ENCODE measurements at regions not wholly inside any gene's neighbourhood (a gene's known extent, or its start where the extent isn't known, plus 50 kb on each side); places are given as distances from the start of the nearest gene placed in this dataset.

DNA sequence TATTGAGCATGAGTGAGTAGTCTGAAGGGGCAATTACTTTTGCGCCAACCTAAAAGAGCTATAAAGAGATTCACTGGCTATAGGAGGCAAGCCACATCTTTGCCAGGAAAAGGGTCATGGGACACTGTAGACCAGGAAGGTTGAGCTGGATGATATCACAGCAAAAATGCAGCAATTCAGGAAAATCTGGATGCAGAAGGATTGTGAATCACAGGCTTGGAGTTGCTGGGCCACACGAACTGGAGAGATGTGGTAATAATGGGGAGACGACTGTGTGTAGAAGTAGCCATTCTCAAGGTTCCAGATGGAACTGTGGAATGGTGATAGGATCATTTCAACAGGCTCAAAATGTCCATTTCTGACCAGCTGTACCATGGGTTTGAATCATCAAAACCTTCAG, 151.4 kb upstream of the DAAM1 start:
- ChIA-PET POLR2A (no interaction called here), CTCF (interaction anchor here (0.9 to 1.4 kb wide), 2 partner anchors 9 to 18 kb away, joined by 3 to 6 read pairs; no protein-coding TSS in a partner anchor)
- 64% methylated on average over 3 of the region's 3 CpGs for WGBS (ENCODE audit: low lambda C conversion rate)

More for the DNA sequence above, 151.4 kb upstream of the DAAM1 start:
- Histone ChIP-seq H3K9me2 (no peaks in the 10 kb centered on the region), H3K9me3 (no peaks in the 10 kb centered on the region), H3K4me1 (ENCODE audit: control insufficient read depth in 1 of 2, insufficient read depth in 2 of 2, low read depth in 1 of 2, low read length in 1 of 2) (no peaks in the 10 kb centered on the region; a peak in 1 of 4 replicates), H3K4me2 (no peak overlapping the region), H3K27me3 (ENCODE audit: insufficient read depth) (no peaks in the 10 kb centered on the region), H3K36me3 (replicated peaks in 1 of 2; ENCODE audit: control insufficient read depth in 1 of 2, insufficient read depth in 2 of 2, low read length in 1 of 2) (no peaks in the 10 kb centered on the region), H3F3A (replicated peaks; ENCODE audit: insufficient read depth) (peaks cover 3% of the 10 kb centered on the region), H3K9ac (no peak overlapping the region), H2AFZ (ENCODE audit: low read depth) (no peak overlapping the region), H3K79me2 (ENCODE audit: insufficient read depth) (no peaks in the 10 kb centered on the region), H4K20me1 (ENCODE audit: insufficient read depth) (no peaks in the 10 kb centered on the region), H3K27ac (ENCODE audit: low read depth in 2 of 2, low read length in 1 of 2) (no peak overlapping the region), H3K4me3 (ENCODE audit: low read depth in 2 of 2, low read length in 1 of 2) (no peak overlapping the region)
- no peak for TF ChIP-seq CTCF (IDR thresholded peaks at IDR 0.05)
- TF ChIP-seq USF2 (IDR thresholded peaks at IDR 0.05; ENCODE audit: borderline replicate concordance, low read depth, low read length) = no peak
- no peak for TF ChIP-seq SMC3 (IDR thresholded peaks at IDR 0.05; ENCODE audit: low read depth, low read length)
- no peak for TF ChIP-seq EZH2phosphoT487 (IDR thresholded peaks at IDR 0.05; ENCODE audit: borderline replicate concordance, low read depth)
- TF ChIP-seq TCF12 (IDR thresholded peaks at IDR 0.05) = no peak
- no peak for TF ChIP-seq RAD21 (IDR thresholded peaks at IDR 0.05; ENCODE audit: low read length)
- no peak for TF ChIP-seq POLR2AphosphoS5 (IDR thresholded peaks at IDR 0.05; ENCODE audit: low read depth, low read length)
- TF ChIP-seq TEAD4 (IDR thresholded peaks at IDR 0.05; ENCODE audit: borderline replicate concordance, insufficient read depth) = no peak
- no peak for TF ChIP-seq PBX3 (IDR thresholded peaks at IDR 0.05)
- TF ChIP-seq TAF1 (IDR thresholded peaks at IDR 0.05; ENCODE audit: borderline replicate concordance, low read depth, low read length) = no peak
- no peak for TF ChIP-seq RXRA (IDR thresholded peaks at IDR 0.05; ENCODE audit: borderline replicate concordance, low read depth)
- no peak for TF ChIP-seq CHD2 (IDR thresholded peaks at IDR 0.05; ENCODE audit: low read length, partially characterized antibody)
- no peak for TF ChIP-seq YY1 (IDR thresholded peaks at IDR 0.05; ENCODE audit: low read depth)
- TF ChIP-seq FOXJ3 (CRISPR knock-in tag; IDR thresholded peaks at IDR 0.05) = no peak
- TF ChIP-seq, protein P1, sequence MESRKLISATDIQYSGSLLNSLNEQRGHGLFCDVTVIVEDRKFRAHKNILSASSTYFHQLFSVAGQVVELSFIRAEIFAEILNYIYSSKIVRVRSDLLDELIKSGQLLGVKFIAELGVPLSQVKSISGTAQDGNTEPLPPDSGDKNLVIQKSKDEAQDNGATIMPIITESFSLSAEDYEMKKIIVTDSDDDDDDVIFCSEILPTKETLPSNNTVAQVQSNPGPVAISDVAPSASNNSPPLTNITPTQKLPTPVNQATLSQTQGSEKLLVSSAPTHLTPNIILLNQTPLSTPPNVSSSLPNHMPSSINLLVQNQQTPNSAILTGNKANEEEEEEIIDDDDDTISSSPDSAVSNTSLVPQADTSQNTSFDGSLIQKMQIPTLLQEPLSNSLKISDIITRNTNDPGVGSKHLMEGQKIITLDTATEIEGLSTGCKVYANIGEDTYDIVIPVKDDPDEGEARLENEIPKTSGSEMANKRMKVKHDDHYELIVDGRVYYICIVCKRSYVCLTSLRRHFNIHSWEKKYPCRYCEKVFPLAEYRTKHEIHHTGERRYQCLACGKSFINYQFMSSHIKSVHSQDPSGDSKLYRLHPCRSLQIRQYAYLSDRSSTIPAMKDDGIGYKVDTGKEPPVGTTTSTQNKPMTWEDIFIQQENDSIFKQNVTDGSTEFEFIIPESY (IDR thresholded peaks at IDR 0.05; ENCODE audit: borderline replicate concordance, low read depth) = no peak
- no peak for TF ChIP-seq IRF3 (IDR thresholded peaks at IDR 0.05; ENCODE audit: low read depth, low read length)
- DNase-seq = no peak
